ENCODE measurements at regions not wholly inside any gene's neighbourhood (a gene's known extent, or its start where the extent isn't known, plus 50 kb on each side); places are given as distances from the start of the nearest gene placed in this dataset.

DNA sequence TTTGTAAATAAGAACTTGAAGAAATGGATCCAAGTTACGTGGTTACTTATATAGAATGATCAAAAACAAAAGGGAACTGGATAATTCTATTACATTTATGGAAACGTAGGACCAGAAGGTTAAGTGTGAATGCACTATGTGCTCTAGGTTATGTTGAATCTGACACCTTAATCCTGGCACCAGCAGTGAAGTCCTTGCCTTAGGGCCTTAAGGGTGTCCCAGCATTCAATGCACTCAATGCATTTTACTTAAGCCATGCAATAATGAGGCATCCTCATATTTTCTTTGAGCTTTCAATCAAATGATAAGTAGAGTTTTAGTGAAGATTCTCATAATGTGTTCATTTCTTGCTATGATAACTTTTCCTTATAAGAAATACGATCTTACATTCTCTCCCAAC is 178.3 kb upstream of the AGR3 start:
- TF ChIP-seq POLR2AphosphoS5 (IDR thresholded peaks at IDR 0.05) = no peak
- TF ChIP-seq, protein P1, sequence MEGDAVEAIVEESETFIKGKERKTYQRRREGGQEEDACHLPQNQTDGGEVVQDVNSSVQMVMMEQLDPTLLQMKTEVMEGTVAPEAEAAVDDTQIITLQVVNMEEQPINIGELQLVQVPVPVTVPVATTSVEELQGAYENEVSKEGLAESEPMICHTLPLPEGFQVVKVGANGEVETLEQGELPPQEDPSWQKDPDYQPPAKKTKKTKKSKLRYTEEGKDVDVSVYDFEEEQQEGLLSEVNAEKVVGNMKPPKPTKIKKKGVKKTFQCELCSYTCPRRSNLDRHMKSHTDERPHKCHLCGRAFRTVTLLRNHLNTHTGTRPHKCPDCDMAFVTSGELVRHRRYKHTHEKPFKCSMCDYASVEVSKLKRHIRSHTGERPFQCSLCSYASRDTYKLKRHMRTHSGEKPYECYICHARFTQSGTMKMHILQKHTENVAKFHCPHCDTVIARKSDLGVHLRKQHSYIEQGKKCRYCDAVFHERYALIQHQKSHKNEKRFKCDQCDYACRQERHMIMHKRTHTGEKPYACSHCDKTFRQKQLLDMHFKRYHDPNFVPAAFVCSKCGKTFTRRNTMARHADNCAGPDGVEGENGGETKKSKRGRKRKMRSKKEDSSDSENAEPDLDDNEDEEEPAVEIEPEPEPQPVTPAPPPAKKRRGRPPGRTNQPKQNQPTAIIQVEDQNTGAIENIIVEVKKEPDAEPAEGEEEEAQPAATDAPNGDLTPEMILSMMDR (IDR thresholded peaks at IDR 0.05) = no peak

Data from breast epithelium (tissue), 3 donors.